ENCODE measurements at regions not wholly inside any gene's neighbourhood (a gene's known extent, or its start where the extent isn't known, plus 50 kb on each side); places are given as distances from the start of the nearest gene placed in this dataset.
"Not testable (repeated sequence)": the region's sequence is repeated elsewhere in the genome, so short reads cannot be mapped to it uniquely, and the experiment has no call there.

GRCh38 chr11:80929031-80929805 lies 1488.4 kb upstream of the TENM4 start:
- DNase-seq: no peak
- in situ Hi-C loops (cut with MboI; ENCODE audit: low pct_unique_long_range_greater_than_20kb, low sequenced_read_pairs): no loop called here

- in situ Hi-C loops (cut with MboI; ENCODE audit: low pct_unique_long_range_greater_than_20kb, low sequenced_read_pairs): no loop called here
These were observed 1484.5 kb upstream of the TENM4 start for GRCh38 chr11:80925321-80925720.

GRCh38 chr11:80921310-80921709 lies 1480.5 kb upstream of the TENM4 start:
- in situ Hi-C loops (cut with MboI; ENCODE audit: low pct_unique_long_range_greater_than_20kb, low sequenced_read_pairs); DNase-seq: not testable (repeated sequence)

More at GRCh38 chr11:80925321-80925720, 1484.5 kb upstream of the TENM4 start:
- DNase-seq: no peak

- DNase-seq: no peak
- in situ Hi-C loops (cut with MboI; ENCODE audit: low pct_unique_long_range_greater_than_20kb, low sequenced_read_pairs): no loop called here
These were observed 1475.5 kb upstream of the TENM4 start for GRCh38 chr11:80916173-80916798.

GRCh38 chr11:80914311-80914710 lies 1473.5 kb upstream of the TENM4 start:
- DNase-seq: no peak
- in situ Hi-C loops (cut with MboI; ENCODE audit: low pct_unique_long_range_greater_than_20kb, low sequenced_read_pairs): no loop called here

- in situ Hi-C loops (cut with MboI; ENCODE audit: low pct_unique_long_range_greater_than_20kb, low sequenced_read_pairs): no loop called here
These were observed 1470.8 kb upstream of the TENM4 start for GRCh38 chr11:80911666-80912065.

GRCh38 chr11:80900265-80900664 lies 1459.4 kb upstream of the TENM4 start:
- no peak for DNase-seq
- in situ Hi-C loops (cut with MboI; ENCODE audit: low pct_unique_long_range_greater_than_20kb, low sequenced_read_pairs): no loop called here

More at GRCh38 chr11:80911666-80912065, 1470.8 kb upstream of the TENM4 start:
- DNase-seq: no peak

GRCh38 chr11:80899381-80899780 lies 1458.6 kb upstream of the TENM4 start:
- in situ Hi-C loops (cut with MboI; ENCODE audit: low pct_unique_long_range_greater_than_20kb, low sequenced_read_pairs): no loop called here
- no peak for DNase-seq

- DNase-seq: peak; percentile 9
- in situ Hi-C loops (cut with MboI; ENCODE audit: low pct_unique_long_range_greater_than_20kb, low sequenced_read_pairs): no loop called here
These were observed 1458.1 kb upstream of the TENM4 start for GRCh38 chr11:80898910-80899309.

GRCh38 chr11:80886684-80887083 lies 1445.9 kb upstream of the TENM4 start:
- in situ Hi-C loops (cut with MboI; ENCODE audit: low pct_unique_long_range_greater_than_20kb, low sequenced_read_pairs): no loop called here
- no peak for DNase-seq

- in situ Hi-C loops (cut with MboI; ENCODE audit: low pct_unique_long_range_greater_than_20kb, low sequenced_read_pairs): no loop called here
- DNase-seq: no peak
These were observed 1432.6 kb upstream of the TENM4 start for GRCh38 chr11:80873310-80873999.

GRCh38 chr11:80872116-80872728 lies 1431.4 kb upstream of the TENM4 start:
- no peak for DNase-seq
- in situ Hi-C loops (cut with MboI; ENCODE audit: low pct_unique_long_range_greater_than_20kb, low sequenced_read_pairs): no loop called here

GRCh38 chr11:80868831-80869230 lies 1428.0 kb upstream of the TENM4 start:
- in situ Hi-C loops (cut with MboI; ENCODE audit: low pct_unique_long_range_greater_than_20kb, low sequenced_read_pairs): no loop called here
- no peak for DNase-seq

- in situ Hi-C loops (cut with MboI; ENCODE audit: low pct_unique_long_range_greater_than_20kb, low sequenced_read_pairs): no loop called here
- DNase-seq: no peak
These were observed 1421.2 kb upstream of the TENM4 start for GRCh38 chr11:80862011-80862410.

- in situ Hi-C loops (cut with MboI; ENCODE audit: low pct_unique_long_range_greater_than_20kb, low sequenced_read_pairs): no loop called here
- no peak for DNase-seq
These were observed 1420.4 kb upstream of the TENM4 start for GRCh38 chr11:80861193-80861592.

GRCh38 chr11:80860632-80861031 lies 1419.8 kb upstream of the TENM4 start:
- in situ Hi-C loops (cut with MboI; ENCODE audit: low pct_unique_long_range_greater_than_20kb, low sequenced_read_pairs): no loop called here
- DNase-seq: no peak

- in situ Hi-C loops (cut with MboI; ENCODE audit: low pct_unique_long_range_greater_than_20kb, low sequenced_read_pairs): no loop called here
- DNase-seq: no peak
These were observed 1415.2 kb upstream of the TENM4 start for GRCh38 chr11:80856066-80856465.

- no peak for DNase-seq
- in situ Hi-C loops (cut with MboI; ENCODE audit: low pct_unique_long_range_greater_than_20kb, low sequenced_read_pairs): no loop called here
These were observed 1414.6 kb upstream of the TENM4 start for GRCh38 chr11:80855426-80855825.

- DNase-seq: no peak
- in situ Hi-C loops (cut with MboI; ENCODE audit: low pct_unique_long_range_greater_than_20kb, low sequenced_read_pairs): no loop called here
These were observed 1408.4 kb upstream of the TENM4 start for GRCh38 chr11:80849253-80849652.

GRCh38 chr11:80846979-80847378 lies 1406.1 kb upstream of the TENM4 start:
- DNase-seq: no peak
- in situ Hi-C loops (cut with MboI; ENCODE audit: low pct_unique_long_range_greater_than_20kb, low sequenced_read_pairs): no loop called here
